Keratinocyte (primary cell): ENCODE measurements at regions not wholly inside any gene's neighbourhood (a gene's known extent, or its start where the extent isn't known, plus 50 kb on each side); places are given as distances from the start of the nearest gene placed in this dataset.

Experiments used
- DNase-seq: peaks from one replicate; pipeline ENCODE4 v3.0.0-alpha.2; 2011; ENCODE audit warnings: low read depth, missing footprints, low spot score
- FAIRE-seq: peaks from 2 replicates; lab custom pipeline; 2011; peaks lifted over from hg19 to GRCh38; lab: Jason Lieb, UNC
- H2AFZ ChIP-seq: 2 replicates; pipeline ENCODE4 v1.6.0; 2012; ENCODE audit warnings: low read length, control low read depth, inconsistent platforms; ENCODE audit not compliant: control insufficient read depth
- H3K27ac ChIP-seq: 2 replicates; pipeline ENCODE4 v1.5.1; 2011; ENCODE audit warnings: low read length; ENCODE audit not compliant: control insufficient read depth, insufficient read depth
- H3K27me3 ChIP-seq: 3 replicates; pipeline ENCODE4 v1.6.0; 2011; ENCODE audit warnings: low read length; ENCODE audit not compliant: control insufficient read depth, insufficient read depth; ENCODE audit errors: extremely low read depth
- H3K36me3 ChIP-seq, 2 experiments: 2 replicates in 1 of 2; 3 replicates in 1 of 2; pipeline ENCODE4 v1.5.1; 2011; ENCODE audit warnings: low read length in 2 of 2, mild to moderate bottlenecking in 1 of 2; ENCODE audit not compliant: control insufficient read depth in 2 of 2, insufficient read depth in 2 of 2; ENCODE audit errors: extremely low read depth in 1 of 2
- H3K4me1 ChIP-seq: 3 replicates; pipeline ENCODE4 v1.5.1; 2011; ENCODE audit warnings: low read length; ENCODE audit not compliant: control insufficient read depth, insufficient read depth; ENCODE audit errors: extremely low read depth
- H3K4me2 ChIP-seq: 3 replicates; pipeline ENCODE4 v1.6.0; 2011; ENCODE audit warnings: low read depth, low read length; ENCODE audit not compliant: control insufficient read depth, insufficient read depth; ENCODE audit errors: extremely low read depth
- H3K4me3 ChIP-seq, 3 experiments: fragments of 200-600 bp in 1 of 3; sonication (generic) in 1 of 3; 2 replicates in 2 of 3; 3 replicates in 1 of 3; pipeline ENCODE4 v1.5.1; 2011 to 2016; ENCODE audit warnings: low read length in 3 of 3, mild to moderate bottlenecking in 3 of 3, control low read depth in 2 of 3, inconsistent platforms in 1 of 3, low read depth in 1 of 3, mixed read lengths in 1 of 3, mixed run types in 1 of 3, moderate library complexity in 1 of 3; ENCODE audit not compliant: control insufficient read depth in 2 of 3, insufficient read depth in 2 of 3; ENCODE audit errors: extremely low read depth in 1 of 3
- H3K79me2 ChIP-seq: 2 replicates; pipeline ENCODE4 v1.6.0; 2012; ENCODE audit warnings: low read length; ENCODE audit not compliant: control insufficient read depth, insufficient read depth
- H3K9ac ChIP-seq: 3 replicates; pipeline ENCODE4 v1.6.0; 2011; ENCODE audit warnings: low read length; ENCODE audit not compliant: control insufficient read depth, insufficient read depth; ENCODE audit errors: extremely low read depth
- H3K9me1 ChIP-seq: 3 replicates; pipeline ENCODE4 v1.6.0; 2011; ENCODE audit warnings: low read length; ENCODE audit not compliant: control insufficient read depth, insufficient read depth; ENCODE audit errors: extremely low read depth
- H3K9me3 ChIP-seq: 2 replicates; pipeline ENCODE4 v1.5.1; 2012; ENCODE audit warnings: low read depth, low read length; ENCODE audit not compliant: control insufficient read depth
- H4K20me1 ChIP-seq: 3 replicates; pipeline ENCODE4 v1.6.0; 2011; ENCODE audit warnings: low read length; ENCODE audit not compliant: control insufficient read depth, insufficient read depth; ENCODE audit errors: extremely low read depth
- CTCF ChIP-seq, 3 experiments: IDR thresholded peaks in 1 of 3; conservative IDR thresholded peaks in 1 of 3; optimal IDR thresholded peaks in 1 of 3; 2 replicates in 2 of 3; 3 replicates in 1 of 3; pipeline versions ENCODE3 to v1.5.1; 2011; ENCODE audit warnings: low read length in 3 of 3, mild to moderate bottlenecking in 3 of 3, moderate library complexity in 2 of 3, control low read depth in 1 of 3, inconsistent platforms in 1 of 3; ENCODE audit not compliant: insufficient read depth in 2 of 3; ENCODE audit errors: extremely low read depth in 1 of 3
- EZH2 ChIP-seq: IDR thresholded peaks from one replicate; pipeline ENCODE4 v1.6.1; 2012; ENCODE audit warnings: inconsistent platforms, mild to moderate bottlenecking, low read length, moderate library complexity
- dilution Hi-C: fragments of 300-500 bp; cut with MboI; formaldehyde crosslinking; loops from one replicate; pipeline ENCODE4 v1.7.0; 2020; ENCODE audit warnings: low sequenced_read_pairs; ENCODE audit not compliant: extremely low pct_ligation_motif_present

DNA sequence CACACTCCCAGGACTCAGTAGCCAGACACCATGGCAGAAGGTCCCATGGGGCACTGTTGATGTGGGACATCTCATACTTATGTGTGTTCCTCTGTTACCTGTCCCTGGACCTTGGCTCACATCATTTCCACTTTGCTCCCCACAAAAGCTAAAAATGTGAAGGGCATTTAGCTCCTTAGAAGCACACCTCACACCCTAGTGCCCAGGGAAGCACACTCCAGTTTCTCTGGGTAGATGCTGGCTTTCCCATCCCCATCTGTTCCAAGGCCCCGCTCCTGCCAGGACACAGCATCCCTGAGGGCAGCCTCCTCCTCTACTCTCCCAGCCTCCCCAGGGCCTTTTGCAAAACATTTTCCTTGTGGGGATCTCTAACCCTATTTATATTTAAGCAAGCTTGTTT, 572.4 kb upstream of the MGMT start:
- no peak overlapping the region for H3K4me2 ChIP-seq
- H3K9me1 ChIP-seq, result no peaks in the 10 kb centered on the region

DNA sequence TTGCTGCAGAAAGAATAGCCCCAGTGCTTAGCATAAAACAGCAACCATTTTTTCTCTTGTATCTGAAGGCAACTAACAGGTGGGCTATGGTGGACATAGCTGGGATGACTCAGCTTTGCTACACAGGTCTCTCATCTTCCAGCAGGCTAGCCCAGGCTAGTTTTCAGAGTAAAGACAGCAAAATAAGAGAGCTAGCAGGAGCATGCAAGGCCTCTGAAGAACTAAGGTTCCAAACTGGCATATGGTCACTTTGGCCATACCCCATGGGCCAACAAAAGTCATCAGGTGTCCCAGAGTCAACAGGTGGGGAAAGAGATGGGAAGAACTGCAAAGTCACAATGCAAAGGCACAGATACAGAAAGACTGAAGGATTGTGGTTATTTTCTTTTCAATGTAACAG, 571.6 kb upstream of the MGMT start:
- Histone ChIP-seq H3K4me1 (peaks cover 2% of the 10 kb centered on the region), H3K4me3 (no peak overlapping the region), H3K4me2 (no peak overlapping the region), H3K27me3 (no peaks in the 10 kb centered on the region), H2AFZ (no peak overlapping the region), H3K9me3 (no peaks in the 10 kb centered on the region), H3K36me3 (no peaks in the 10 kb centered on the region), H4K20me1 (no peaks in the 10 kb centered on the region), H3K9ac (no peak overlapping the region), H3K79me2 (no peaks in the 10 kb centered on the region), H3K9me1 (no peaks in the 10 kb centered on the region), H3K27ac (no peak overlapping the region)
- dilution Hi-C loops, result no loop called here
- no peak for DNase-seq
- TF ChIP-seq CTCF (optimal IDR thresholded peaks at IDR 0.05 in 1 of 3, IDR thresholded peaks at IDR 0.05 in 1 of 3, conservative IDR thresholded peaks at IDR 0.05 in 1 of 3; ENCODE audit: extremely low read depth in 1 of 3, insufficient read depth in 2 of 3, low read length in 3 of 3) (no peak), EZH2 (no peak)
- no peak for FAIRE-seq

More for the DNA sequence above, 572.4 kb upstream of the MGMT start:
- Histone ChIP-seq H3K4me3 (no peak overlapping the region), H3K27me3 (no peaks in the 10 kb centered on the region), H3K79me2 (no peaks in the 10 kb centered on the region), H2AFZ (no peak overlapping the region), H3K9ac (no peak overlapping the region), H3K9me3 (no peaks in the 10 kb centered on the region), H3K36me3 (no peaks in the 10 kb centered on the region), H3K27ac (no peak overlapping the region), H4K20me1 (no peaks in the 10 kb centered on the region), H3K4me1 (peaks cover 2% of the 10 kb centered on the region)
- no peak for TF ChIP-seq EZH2
- TF ChIP-seq CTCF (optimal IDR thresholded peaks at IDR 0.05 in 1 of 3, IDR thresholded peaks at IDR 0.05 in 1 of 3, conservative IDR thresholded peaks at IDR 0.05 in 1 of 3; ENCODE audit: extremely low read depth in 1 of 3, insufficient read depth in 2 of 3, low read length in 3 of 3), result no peak
- FAIRE-seq, result no peak
- DNase-seq, result no peak
- dilution Hi-C loops, result no loop called here
